HFF-Myc (cell line): ENCODE measurements at regions not wholly inside any gene's neighbourhood (a gene's known extent, or its start where the extent isn't known, plus 50 kb on each side); places are given as distances from the start of the nearest gene placed in this dataset.

Experiments used
- DNase-seq: peaks from one replicate; pipeline ENCODE4 v3.0.0-alpha.2; 2011; ENCODE audit warnings: low read depth; ENCODE audit errors: extremely low read depth
- H3K4me3 ChIP-seq: replicated peaks from 2 replicates; pipeline ENCODE4 v1.5.1; 2011; ENCODE audit warnings: low read depth, mild to moderate bottlenecking, control low read depth, low read length
- TF ChIP-seq, protein P1 (sequence below): IDR thresholded peaks from 2 replicates; pipeline ENCODE4 v1.5.1; 2012; ENCODE audit warnings: mild to moderate bottlenecking, low read depth, low read length, control low read depth; ENCODE audit errors: missing control alignments

DNA sequence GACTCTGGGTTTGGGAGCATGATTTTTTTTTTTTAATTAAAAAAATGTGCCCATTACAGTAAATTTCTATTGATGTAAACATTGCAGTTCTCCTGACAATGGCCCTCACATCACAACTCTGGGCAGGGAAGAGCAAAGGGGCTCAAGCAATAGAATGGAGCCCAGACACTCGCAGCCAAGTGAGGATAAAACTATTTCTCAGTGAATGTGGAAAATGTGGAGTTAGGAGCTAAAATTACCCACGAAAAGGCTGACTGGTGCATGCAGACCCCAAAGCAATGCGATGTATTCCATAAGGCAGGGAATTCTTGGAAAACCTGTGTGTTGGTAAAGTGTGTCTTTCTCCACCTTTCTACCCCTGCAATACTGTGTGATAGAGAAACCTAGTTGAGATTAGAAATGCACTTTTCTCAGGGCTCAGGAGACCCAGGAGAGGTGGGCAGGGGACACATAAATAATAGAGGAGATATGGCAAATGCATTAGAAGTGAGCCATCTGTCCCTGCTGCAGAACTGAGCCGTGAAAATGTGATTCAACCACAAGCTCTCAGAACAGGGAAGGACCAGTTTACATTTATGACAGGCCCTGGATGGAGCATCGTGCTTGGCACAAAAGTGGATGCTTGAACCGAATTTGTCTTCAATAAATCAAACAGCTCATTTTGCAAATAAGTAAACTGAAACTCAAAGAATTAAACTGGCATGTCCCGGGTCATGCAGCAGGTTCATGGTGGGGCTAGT, 100.1 kb downstream of the MYCN start:
- TF ChIP-seq, protein P1, sequence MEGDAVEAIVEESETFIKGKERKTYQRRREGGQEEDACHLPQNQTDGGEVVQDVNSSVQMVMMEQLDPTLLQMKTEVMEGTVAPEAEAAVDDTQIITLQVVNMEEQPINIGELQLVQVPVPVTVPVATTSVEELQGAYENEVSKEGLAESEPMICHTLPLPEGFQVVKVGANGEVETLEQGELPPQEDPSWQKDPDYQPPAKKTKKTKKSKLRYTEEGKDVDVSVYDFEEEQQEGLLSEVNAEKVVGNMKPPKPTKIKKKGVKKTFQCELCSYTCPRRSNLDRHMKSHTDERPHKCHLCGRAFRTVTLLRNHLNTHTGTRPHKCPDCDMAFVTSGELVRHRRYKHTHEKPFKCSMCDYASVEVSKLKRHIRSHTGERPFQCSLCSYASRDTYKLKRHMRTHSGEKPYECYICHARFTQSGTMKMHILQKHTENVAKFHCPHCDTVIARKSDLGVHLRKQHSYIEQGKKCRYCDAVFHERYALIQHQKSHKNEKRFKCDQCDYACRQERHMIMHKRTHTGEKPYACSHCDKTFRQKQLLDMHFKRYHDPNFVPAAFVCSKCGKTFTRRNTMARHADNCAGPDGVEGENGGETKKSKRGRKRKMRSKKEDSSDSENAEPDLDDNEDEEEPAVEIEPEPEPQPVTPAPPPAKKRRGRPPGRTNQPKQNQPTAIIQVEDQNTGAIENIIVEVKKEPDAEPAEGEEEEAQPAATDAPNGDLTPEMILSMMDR = no peak
- no peak for DNase-seq
- H3K4me3 ChIP-seq = no peak overlapping the region

DNA sequence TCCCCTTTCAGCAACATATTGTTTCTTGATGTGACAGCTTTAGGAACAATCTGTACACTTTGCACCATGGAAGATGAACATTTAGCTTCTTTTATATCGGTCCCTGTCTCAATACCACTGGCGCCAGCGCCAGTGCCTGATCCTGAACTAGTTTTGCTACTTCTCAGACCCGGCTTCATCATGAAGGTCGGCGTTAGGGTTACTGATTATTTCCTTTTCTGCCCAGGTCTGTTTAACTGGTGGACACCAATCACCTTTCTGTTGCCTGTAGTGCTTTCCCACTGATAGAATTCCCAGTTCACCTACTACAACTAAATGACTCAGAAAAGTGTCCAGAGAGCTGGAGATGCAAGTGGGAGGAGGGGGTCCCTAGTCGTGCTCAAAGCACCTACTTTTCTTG, 99.5 kb downstream of the MYCN start:
- no peak overlapping the region for H3K4me3 ChIP-seq
- TF ChIP-seq, protein P1 = no peak
- DNase-seq = no peak

GRCh38 chr2:16039055-16039454, 98.7 kb downstream of the MYCN start:
- no peak overlapping the region for H3K4me3 ChIP-seq
- TF ChIP-seq, protein P1 = no peak
- DNase-seq = no peak

DNA sequence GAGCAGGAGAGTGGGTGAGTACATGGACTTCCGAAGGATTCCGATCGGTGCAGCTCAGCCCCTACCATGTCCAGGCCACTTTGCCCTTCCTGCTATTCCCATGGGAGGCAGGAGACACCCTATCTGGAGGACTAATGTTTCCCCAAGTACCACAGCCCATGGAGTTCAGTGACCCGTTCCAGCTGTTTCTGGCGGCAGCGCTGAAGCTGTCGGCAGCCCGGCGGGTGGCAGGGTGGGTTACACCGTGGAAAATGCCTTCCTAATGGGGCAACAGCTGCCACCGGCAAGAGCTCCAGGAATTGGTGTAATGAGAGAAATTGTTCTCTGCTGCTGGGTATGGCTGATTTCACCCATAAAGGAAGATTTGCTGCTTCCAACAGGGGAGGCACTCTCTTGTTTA, 98.3 kb downstream of the MYCN start:
- no peak for DNase-seq
- TF ChIP-seq, protein P1 = no peak

GRCh38 chr2:16037808-16038457, 97.6 kb downstream of the MYCN start:
- DNase-seq = no peak
- no peak overlapping the region for H3K4me3 ChIP-seq
- TF ChIP-seq, protein P1 = no peak

More for the DNA sequence above, 98.3 kb downstream of the MYCN start:
- H3K4me3 ChIP-seq = no peak overlapping the region

- TF ChIP-seq, protein P1 = no peak
- no peak for DNase-seq
- no peak overlapping the region for H3K4me3 ChIP-seq
Measured at GRCh38 chr2:16036951-16037350, 96.6 kb downstream of the MYCN start.
